GM20431 (cell line): ENCODE measurements at regions not wholly inside any gene's neighbourhood (a gene's known extent, or its start where the extent isn't known, plus 50 kb on each side); places are given as distances from the start of the nearest gene placed in this dataset.

Experiments
- in situ Hi-C: fragments of 300-500 bp; cut with MseI, MboI; formaldehyde crosslinking; loops from one replicate; pipeline ENCODE4 v1.15.0; 2020; ENCODE audit warnings: low sequenced_read_pairs; ENCODE audit not compliant: unreplicated experiment

- in situ Hi-C loops: no loop called here
Measured at GRCh38 chr2:59733970-59734369, 819.5 kb downstream of the BCL11A start.

- in situ Hi-C loops: no loop called here
Measured at GRCh38 chr2:59733567-59733930, 819.9 kb downstream of the BCL11A start.

- in situ Hi-C loops: no loop called here
Measured at GRCh38 chr2:59732871-59733566, 820.4 kb downstream of the BCL11A start.

GRCh38 chr2:59727121-59727590, 826.3 kb downstream of the BCL11A start:
- in situ Hi-C loops: no loop called here

- in situ Hi-C loops: no loop called here
Measured at GRCh38 chr2:59726228-59727120, 827.0 kb downstream of the BCL11A start.

GRCh38 chr2:59724746-59725145, 828.7 kb downstream of the BCL11A start:
- in situ Hi-C loops: no loop called here

GRCh38 chr2:59720296-59720866, 833.1 kb downstream of the BCL11A start:
- in situ Hi-C loops: no loop called here

- in situ Hi-C loops: no loop called here
Measured at GRCh38 chr2:59713577-59713976, 839.9 kb downstream of the BCL11A start.

GRCh38 chr2:59711121-59711520, 842.3 kb downstream of the BCL11A start:
- in situ Hi-C loops: no loop called here

- in situ Hi-C loops: no loop called here
Measured at GRCh38 chr2:59706729-59707128, 846.7 kb downstream of the BCL11A start.

GRCh38 chr2:59703796-59704195, 849.7 kb downstream of the BCL11A start:
- in situ Hi-C loops: no loop called here

- in situ Hi-C loops: no loop called here
Measured at GRCh38 chr2:59702026-59702425, 851.4 kb downstream of the BCL11A start.

GRCh38 chr2:59701271-59701994, 852.0 kb downstream of the BCL11A start:
- in situ Hi-C loops: no loop called here

GRCh38 chr2:59694176-59694575, 859.3 kb downstream of the BCL11A start:
- in situ Hi-C loops: no loop called here

- in situ Hi-C loops: no loop called here
Measured at GRCh38 chr2:59693231-59693959, 860.1 kb downstream of the BCL11A start.

GRCh38 chr2:59691518-59692190, 861.8 kb downstream of the BCL11A start:
- in situ Hi-C loops: no loop called here

- in situ Hi-C loops: no loop called here
Measured at GRCh38 chr2:59690849-59691248, 862.6 kb downstream of the BCL11A start.

- in situ Hi-C loops: no loop called here
Measured at GRCh38 chr2:59684771-59685166, 868.7 kb downstream of the BCL11A start.

GRCh38 chr2:59684116-59684770, 869.2 kb downstream of the BCL11A start:
- in situ Hi-C loops: no loop called here
